Central memory CD8-positive, alpha-beta T cell (primary cell): ENCODE measurements at regions not wholly inside any gene's neighbourhood (a gene's known extent, or its start where the extent isn't known, plus 50 kb on each side); places are given as distances from the start of the nearest gene placed in this dataset.

Source experiments
- ATAC-seq: fragments of 150-1000 bp; cut with Tn5 transposase; replicated peaks from 2 replicates; pipeline ENCODE4 v1.10.0; 2022; ENCODE audit warnings: mild to moderate bottlenecking, moderate FRiP score, moderate number of reproducible peaks; ENCODE audit not compliant: poor library complexity, severe bottlenecking; ENCODE audit errors: extremely low read depth
- DNase-seq, 2 donors: peaks; one replicate each; pipeline ENCODE4 v3.0.0; 2021; ENCODE audit warnings: low spot score in 2 of 2
- H3K27ac Mint-ChIP-seq: one replicate; pipeline ENCODE4 v1.8.0; 2022; ENCODE audit warnings: low read depth, mild to moderate bottlenecking, moderate library complexity, mixed read lengths
- H3K27me3 Mint-ChIP-seq: one replicate; pipeline ENCODE4 v1.8.0; 2022; ENCODE audit warnings: mixed read lengths
- H3K36me3 Mint-ChIP-seq: one replicate; pipeline ENCODE4 v1.8.0; 2022; ENCODE audit warnings: mild to moderate bottlenecking, moderate library complexity, mixed read lengths; ENCODE audit not compliant: insufficient read depth
- H3K4me1 Mint-ChIP-seq: one replicate; pipeline ENCODE4 v1.8.0; 2022; ENCODE audit warnings: mixed read lengths
- H3K4me3 Mint-ChIP-seq: one replicate; pipeline ENCODE4 v1.8.0; 2022; ENCODE audit warnings: mild to moderate bottlenecking, moderate library complexity, mixed read lengths
- H3K9me3 Mint-ChIP-seq: one replicate; pipeline ENCODE4 v1.8.0; 2022; ENCODE audit warnings: mixed read lengths

DNA sequence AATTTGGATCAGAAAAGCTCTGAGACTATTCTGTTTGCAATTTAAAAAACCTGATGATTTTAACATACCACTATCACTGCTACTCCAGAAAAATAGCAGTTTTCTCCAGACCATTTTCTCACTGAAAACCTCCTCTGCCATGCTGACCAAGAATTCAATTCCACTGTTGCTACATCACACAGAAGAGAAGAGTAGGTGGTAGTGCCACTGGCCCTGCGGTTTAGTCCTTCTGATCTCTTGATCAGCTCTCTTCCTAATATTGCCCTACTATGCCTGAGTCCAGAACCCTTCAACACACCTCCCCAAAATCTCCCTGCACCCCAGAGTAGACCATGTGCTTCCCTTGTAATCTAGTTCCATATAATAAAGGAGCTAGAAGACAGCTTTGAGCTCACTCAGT lies 55.8 kb upstream of the HS3ST1 start:
- DNase-seq = no peak
- no peaks in the 10 kb centered on the region for H3K36me3 Mint-ChIP-seq
- H3K27ac Mint-ChIP-seq = no peak overlapping the region

DNA sequence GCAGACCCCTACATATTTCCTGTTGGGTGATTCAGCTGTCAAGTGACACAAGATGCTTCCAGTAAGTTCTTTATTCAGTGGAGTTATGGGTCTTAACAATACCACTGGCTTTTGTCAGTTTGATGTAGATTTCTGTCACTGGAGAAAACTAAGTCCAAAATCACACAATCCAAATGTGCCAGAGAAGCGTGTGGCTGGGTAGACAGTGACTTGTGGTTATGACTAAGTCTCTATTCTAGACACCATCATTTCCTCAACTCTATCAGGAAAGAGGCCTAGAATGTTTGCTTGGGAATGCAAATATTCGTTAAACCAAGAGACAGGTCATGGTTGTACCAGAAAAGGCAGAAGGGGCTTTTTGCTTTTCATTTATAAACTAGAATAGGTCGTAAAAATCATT lies 54.4 kb upstream of the HS3ST1 start:
- Mint-ChIP-seq H3K36me3 (no peaks in the 10 kb centered on the region), H3K9me3 (peaks cover 6% of the 10 kb centered on the region), H3K4me3 (no peak overlapping the region), H3K4me1 (no peaks in the 10 kb centered on the region), H3K27ac (no peak overlapping the region), H3K27me3 (no peaks in the 10 kb centered on the region)
- DNase-seq (no peak), ATAC-seq (no peak)

More for the DNA sequence above, 55.8 kb upstream of the HS3ST1 start:
- Mint-ChIP-seq H3K27me3 (no peaks in the 10 kb centered on the region), H3K4me3 (no peak overlapping the region), H3K4me1 (peaks cover 8% of the 10 kb centered on the region), H3K9me3 (peaks cover 2% of the 10 kb centered on the region)
- no peak for ATAC-seq

- Mint-ChIP-seq H3K36me3 (no peaks in the 10 kb centered on the region), H3K4me1 (no peaks in the 10 kb centered on the region), H3K4me3 (no peak overlapping the region), H3K27me3 (no peaks in the 10 kb centered on the region), H3K27ac (no peak overlapping the region), H3K9me3 (peaks cover 6% of the 10 kb centered on the region)
- DNase-seq = no peak
- ATAC-seq = peak; percentile 40
Measured at GRCh38 chr4:11480683-11481082, 52.0 kb upstream of the HS3ST1 start.
